Omental fat pad (tissue), 3 donors: ENCODE measurements at regions not wholly inside any gene's neighbourhood (a gene's known extent, or its start where the extent isn't known, plus 50 kb on each side); places are given as distances from the start of the nearest gene placed in this dataset.

Source experiments
- ATAC-seq: fragments of 150-250 bp; one replicate; pipeline ENCODE4 v1.9.1; 2016; ENCODE audit warnings: mild to moderate bottlenecking, moderate library complexity; ENCODE audit not compliant: low FRiP score
- DNase-seq: peaks from one replicate; pipeline ENCODE4 v3.0.0-alpha.2; 2019; ENCODE audit warnings: low spot score
- CTCF ChIP-seq, 3 donors: fragments of 450-650 bp; IDR thresholded peaks; one replicate each; pipeline ENCODE4 v1.5.1; 2016 to 2017; ENCODE audit warnings: antibody characterized with exemption in 3 of 3, mild to moderate bottlenecking in 3 of 3, moderate library complexity in 2 of 3

GRCh38 chr2:167537743-167538142 is 649.5 kb downstream of the XIRP2 start:
- no peak for DNase-seq
- no peak for TF ChIP-seq CTCF (IDR thresholded peaks at IDR 0.05)
- no peak for ATAC-seq

DNA sequence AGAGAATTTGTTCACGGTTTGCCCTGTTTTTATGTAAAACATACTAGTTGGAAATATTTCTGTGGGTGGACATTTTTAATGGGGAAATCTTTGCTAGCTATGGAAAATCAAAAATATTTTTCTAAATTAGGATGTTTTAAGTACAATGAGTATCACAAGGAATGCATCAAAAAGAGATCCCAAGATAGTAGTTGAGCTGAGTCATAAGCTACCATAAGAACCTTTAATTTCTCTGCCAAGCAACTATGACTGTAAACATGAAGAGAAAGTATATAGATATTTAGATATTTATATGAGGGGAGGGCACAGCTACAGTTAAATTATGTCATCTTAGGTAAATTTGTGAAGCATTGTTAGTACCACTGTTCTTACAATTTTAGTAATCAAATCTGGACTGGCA is 646.2 kb downstream of the XIRP2 start:
- ATAC-seq (no peak), DNase-seq (no peak)
- no peak for TF ChIP-seq CTCF (IDR thresholded peaks at IDR 0.05)

- TF ChIP-seq CTCF (IDR thresholded peaks at IDR 0.05): no peak
- ATAC-seq (no peak), DNase-seq (no peak)
These were observed 636.5 kb downstream of the XIRP2 start for GRCh38 chr2:167524786-167525185.

- TF ChIP-seq CTCF (IDR thresholded peaks at IDR 0.05): no peak
- DNase-seq (no peak), ATAC-seq (peak; percentile 75)
These were observed 621.9 kb downstream of the XIRP2 start for GRCh38 chr2:167510071-167510759.

GRCh38 chr2:167509586-167509985 is 621.3 kb downstream of the XIRP2 start:
- DNase-seq (no peak), ATAC-seq (peak; percentile 47)
- TF ChIP-seq CTCF (IDR thresholded peaks at IDR 0.05): no peak

DNA sequence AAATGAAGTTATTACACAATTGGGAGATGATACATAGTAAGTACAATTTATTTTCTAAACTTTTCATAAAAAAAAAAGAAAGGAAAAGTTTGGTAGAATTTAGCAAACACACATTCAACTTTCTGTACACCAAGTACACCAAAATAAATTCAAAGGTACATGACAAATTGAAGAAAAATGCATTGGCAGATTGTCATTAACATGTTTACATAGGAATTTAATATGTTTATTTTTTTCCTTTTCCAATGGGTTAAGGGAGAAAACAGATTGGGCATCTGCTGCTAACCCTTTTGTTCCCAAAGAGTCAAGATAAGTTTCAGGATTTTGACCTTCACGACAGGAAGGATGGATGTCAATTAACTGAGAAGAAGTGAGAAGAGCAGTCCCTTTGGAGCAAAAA is 620.4 kb downstream of the XIRP2 start:
- no peak for TF ChIP-seq CTCF (IDR thresholded peaks at IDR 0.05)
- ATAC-seq (no peak), DNase-seq (no peak)

DNA sequence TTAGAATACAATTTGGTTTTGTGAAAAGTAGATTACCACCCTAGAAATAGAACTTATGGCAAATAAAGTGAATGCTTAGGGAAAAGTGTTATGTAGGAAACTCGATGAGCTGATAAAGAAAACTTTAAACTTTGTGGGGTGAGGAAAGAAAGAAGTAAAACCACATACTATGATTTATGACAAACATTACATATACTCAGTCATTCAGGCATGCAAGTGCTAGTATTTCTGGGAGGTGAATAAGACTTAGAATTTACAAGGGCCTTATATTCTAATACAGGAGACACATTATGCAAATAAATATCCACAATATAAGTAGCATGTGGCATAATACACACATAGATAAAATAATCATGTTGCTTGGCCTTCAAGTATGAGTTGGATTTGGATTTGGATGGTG is 618.1 kb downstream of the XIRP2 start:
- TF ChIP-seq CTCF (IDR thresholded peaks at IDR 0.05): no peak
- ATAC-seq: no peak
- DNase-seq: no peak
